GM21515 (cell line): ENCODE measurements at regions not wholly inside any gene's neighbourhood (a gene's known extent, or its start where the extent isn't known, plus 50 kb on each side); places are given as distances from the start of the nearest gene placed in this dataset.

Experiments
- ATAC-seq: cut with Tn5 transposase; IDR thresholded peaks from one replicate; pipeline ENCODE4 v1.9.1; 2021; ENCODE audit not compliant: unreplicated experiment

- ATAC-seq: no peak
These were observed 324.6 kb downstream of the MID1IP1 start for GRCh38 chrX:39125834-39126233.

GRCh38 chrX:39133971-39134370, 332.7 kb downstream of the MID1IP1 start:
- ATAC-seq: no peak

- no peak for ATAC-seq
These were observed 336.2 kb downstream of the MID1IP1 start for GRCh38 chrX:39137363-39137954.

- no peak for ATAC-seq
These were observed 339.3 kb downstream of the MID1IP1 start for GRCh38 chrX:39140581-39140980.

- peak; percentile 60 for ATAC-seq
These were observed 343.1 kb downstream of the MID1IP1 start for GRCh38 chrX:39144323-39144722.

- peak; percentile 62 for ATAC-seq
These were observed 343.7 kb downstream of the MID1IP1 start for GRCh38 chrX:39144956-39145355.

GRCh38 chrX:39145859-39146258, 344.6 kb downstream of the MID1IP1 start:
- no peak for ATAC-seq

- peak; percentile 48 for ATAC-seq
These were observed 348.5 kb downstream of the MID1IP1 start for GRCh38 chrX:39149761-39150160.

GRCh38 chrX:39150220-39150619, 349.0 kb downstream of the MID1IP1 start:
- no peak for ATAC-seq

- no peak for ATAC-seq
These were observed 349.4 kb downstream of the MID1IP1 start for GRCh38 chrX:39150621-39151020.

- no peak for ATAC-seq
These were observed 350.9 kb downstream of the MID1IP1 start for GRCh38 chrX:39152106-39152649.

GRCh38 chrX:39156051-39156450, 354.8 kb downstream of the MID1IP1 start:
- no peak for ATAC-seq

GRCh38 chrX:39157006-39157405, 355.7 kb downstream of the MID1IP1 start:
- no peak for ATAC-seq

- no peak for ATAC-seq
These were observed 356.5 kb downstream of the MID1IP1 start for GRCh38 chrX:39157796-39158195.

GRCh38 chrX:39158801-39159657, 357.8 kb downstream of the MID1IP1 start:
- ATAC-seq: no peak

- ATAC-seq: no peak
These were observed 358.8 kb downstream of the MID1IP1 start for GRCh38 chrX:39159921-39160507.

GRCh38 chrX:39161611-39162255, 360.5 kb downstream of the MID1IP1 start:
- ATAC-seq: no peak

GRCh38 chrX:39162322-39162735, 361.1 kb downstream of the MID1IP1 start:
- no peak for ATAC-seq

- ATAC-seq: no peak
These were observed 362.4 kb downstream of the MID1IP1 start for GRCh38 chrX:39163581-39164126.

GRCh38 chrX:39164212-39164611, 363.0 kb downstream of the MID1IP1 start:
- no peak for ATAC-seq

GRCh38 chrX:39165185-39165584, 363.9 kb downstream of the MID1IP1 start:
- ATAC-seq: no peak
